HG03175 (cell line): ENCODE measurements at regions not wholly inside any gene's neighbourhood (a gene's known extent, or its start where the extent isn't known, plus 50 kb on each side); places are given as distances from the start of the nearest gene placed in this dataset.

Source experiments
- ATAC-seq: cut with Tn5 transposase; IDR thresholded peaks from one replicate; pipeline ENCODE4 v1.9.1; 2021; ENCODE audit warnings: mild to moderate bottlenecking, moderate library complexity; ENCODE audit not compliant: unreplicated experiment

GRCh38 chr3:29099296-29099695 lies 181.6 kb upstream of the RBMS3 start:
- no peak for ATAC-seq

DNA sequence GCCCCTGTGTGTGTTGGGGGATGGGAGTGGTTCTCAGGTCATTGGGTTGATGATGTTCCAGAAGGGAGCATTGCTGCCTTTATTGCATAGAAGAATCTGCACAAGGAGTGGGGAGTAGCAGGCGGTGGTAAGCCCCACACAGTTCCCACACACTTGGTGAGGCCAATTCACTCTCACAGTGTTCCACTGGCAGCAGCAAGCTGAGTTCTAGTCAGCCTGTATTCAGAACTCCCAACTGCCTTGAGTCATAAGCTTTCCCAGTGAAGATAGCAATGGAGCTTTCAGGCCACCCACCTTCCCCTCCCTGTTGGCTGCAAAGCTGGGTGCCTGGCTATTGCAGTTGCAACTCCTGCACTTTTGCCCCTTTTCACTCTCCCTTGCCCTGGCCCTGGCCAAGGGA lies 181.1 kb upstream of the RBMS3 start:
- no peak for ATAC-seq

- no peak for ATAC-seq
Measured at GRCh38 chr3:29100292-29100691, 180.6 kb upstream of the RBMS3 start.

GRCh38 chr3:29128001-29128400 lies 152.9 kb upstream of the RBMS3 start:
- ATAC-seq, result no peak

- no peak for ATAC-seq
Measured at GRCh38 chr3:29137601-29138000, 143.3 kb upstream of the RBMS3 start.

- no peak for ATAC-seq
Measured at GRCh38 chr3:29138171-29138570, 142.7 kb upstream of the RBMS3 start.

- no peak for ATAC-seq
Measured at GRCh38 chr3:29140666-29141065, 140.2 kb upstream of the RBMS3 start.

- no peak for ATAC-seq
Measured at GRCh38 chr3:29141197-29141917, 139.5 kb upstream of the RBMS3 start.

- no peak for ATAC-seq
Measured at GRCh38 chr3:29141918-29142275, 139.0 kb upstream of the RBMS3 start.

- no peak for ATAC-seq
Measured at GRCh38 chr3:29143151-29143550, 137.7 kb upstream of the RBMS3 start.

DNA sequence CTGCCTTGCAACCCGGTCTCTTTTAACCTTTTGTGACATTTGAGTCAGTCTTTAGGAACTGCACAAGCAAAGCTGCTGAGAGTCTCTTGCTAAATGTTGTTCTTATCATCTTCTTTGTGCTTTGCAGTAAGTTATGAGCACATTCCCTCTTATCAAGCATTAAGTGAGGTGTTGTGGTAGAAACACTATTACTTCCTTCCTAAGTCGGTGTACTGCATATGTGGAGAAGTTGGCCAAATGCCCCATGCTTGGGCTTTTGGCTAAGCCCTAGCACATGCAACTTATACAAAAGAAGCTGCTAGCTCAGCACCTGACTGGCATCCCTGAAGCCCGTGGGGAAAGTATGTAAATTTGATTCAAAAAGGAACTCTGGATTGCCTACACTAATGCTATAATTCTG lies 136.5 kb upstream of the RBMS3 start:
- no peak for ATAC-seq

DNA sequence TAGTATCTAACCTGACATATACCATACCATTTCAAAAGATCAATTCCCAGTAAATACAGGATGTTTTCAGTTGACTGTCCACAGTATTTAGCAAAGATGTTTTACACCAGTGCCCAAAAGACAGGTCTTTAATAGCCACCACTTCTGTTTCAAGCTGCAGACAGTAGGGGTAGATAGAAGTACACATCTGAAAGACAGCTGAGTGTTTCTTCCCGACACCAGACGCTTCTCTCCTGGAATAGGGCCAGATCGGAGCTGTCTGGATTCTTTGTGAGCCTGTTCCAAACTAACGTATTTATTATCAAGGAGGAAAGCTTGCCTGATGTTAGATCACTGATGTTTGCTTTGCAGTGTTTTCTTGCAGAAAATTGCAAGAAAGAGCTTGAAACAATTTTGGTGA lies 136.1 kb upstream of the RBMS3 start:
- ATAC-seq, result no peak

- no peak for ATAC-seq
Measured at GRCh38 chr3:29145360-29145759, 135.5 kb upstream of the RBMS3 start.

DNA sequence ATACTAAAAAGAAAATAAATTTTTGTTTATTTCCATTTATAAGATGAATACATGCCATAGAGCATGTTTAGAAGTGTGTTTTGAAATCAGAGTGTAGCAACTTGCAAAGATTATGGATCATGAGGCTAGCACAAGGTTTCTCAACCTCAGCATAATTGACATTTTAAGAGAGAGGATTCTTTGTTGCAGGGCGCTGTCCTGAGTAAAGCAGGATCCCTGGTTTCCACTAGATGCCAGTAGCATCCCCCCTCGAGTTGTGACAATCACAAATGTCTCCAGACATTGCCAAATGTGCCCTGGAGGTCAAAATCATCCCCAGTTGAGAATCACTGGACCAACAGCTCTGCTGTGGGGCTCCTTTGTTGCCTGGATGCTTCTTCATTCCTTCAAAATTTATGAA lies 128.5 kb upstream of the RBMS3 start:
- no peak for ATAC-seq

DNA sequence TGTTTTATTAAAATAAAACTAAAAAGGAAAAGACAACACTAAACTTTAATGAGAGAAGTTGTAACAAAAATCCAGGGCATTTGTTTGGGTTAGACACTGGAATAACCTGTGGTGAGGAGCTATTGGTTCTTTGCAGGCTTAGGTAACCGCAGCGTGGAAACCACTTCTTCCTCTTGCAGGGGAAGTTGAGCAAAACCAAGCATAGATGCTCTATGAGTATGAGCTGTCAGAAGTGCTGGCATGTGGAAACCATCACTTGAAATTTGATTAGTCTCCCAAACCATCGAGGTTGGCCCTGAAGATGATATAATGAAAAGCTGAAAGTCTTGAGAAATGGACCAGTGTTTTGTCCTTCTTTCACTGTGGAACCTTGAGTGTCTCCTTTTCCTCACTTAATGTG lies 127.1 kb upstream of the RBMS3 start:
- ATAC-seq, result peak; percentile 73

- no peak for ATAC-seq
Measured at GRCh38 chr3:29156086-29156715, 124.7 kb upstream of the RBMS3 start.

DNA sequence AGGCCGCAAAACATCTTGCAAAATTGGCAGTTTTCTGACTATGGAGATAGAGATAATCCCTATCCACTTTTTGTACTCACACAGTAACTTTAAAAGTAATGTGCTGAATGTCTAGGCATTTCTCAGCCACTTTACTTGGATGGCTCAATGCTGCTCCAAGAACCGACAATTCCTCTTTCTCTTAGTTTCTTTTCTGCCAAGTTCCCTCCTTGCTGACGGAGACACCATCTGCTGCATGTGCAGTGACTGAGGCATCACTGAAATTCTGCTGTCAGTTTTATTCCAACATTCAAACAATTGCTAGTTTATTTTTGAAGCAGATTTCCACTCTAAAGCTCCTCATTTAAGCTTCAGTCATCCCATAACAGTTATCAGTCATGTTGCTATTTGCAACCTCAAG lies 116.0 kb upstream of the RBMS3 start:
- ATAC-seq, result no peak

DNA sequence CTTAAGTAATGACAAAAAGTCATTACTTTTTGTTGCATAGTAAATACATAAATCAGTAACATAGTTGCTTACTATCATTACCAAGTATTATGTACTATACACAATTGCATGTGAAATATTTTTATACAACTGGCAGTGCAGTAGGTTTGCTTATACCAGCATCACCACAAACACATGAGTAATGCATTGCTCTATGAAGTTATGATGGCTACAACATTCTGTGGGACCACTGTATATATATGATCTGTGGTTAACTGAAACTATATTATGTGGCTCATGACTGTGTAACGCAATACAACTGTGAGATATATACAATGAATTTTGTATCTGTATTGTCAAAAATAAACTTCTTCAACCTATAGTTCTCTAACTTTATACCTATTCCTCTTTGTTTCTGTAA lies 113.7 kb upstream of the RBMS3 start:
- no peak for ATAC-seq

GRCh38 chr3:29168081-29168480 lies 112.8 kb upstream of the RBMS3 start:
- no peak for ATAC-seq

DNA sequence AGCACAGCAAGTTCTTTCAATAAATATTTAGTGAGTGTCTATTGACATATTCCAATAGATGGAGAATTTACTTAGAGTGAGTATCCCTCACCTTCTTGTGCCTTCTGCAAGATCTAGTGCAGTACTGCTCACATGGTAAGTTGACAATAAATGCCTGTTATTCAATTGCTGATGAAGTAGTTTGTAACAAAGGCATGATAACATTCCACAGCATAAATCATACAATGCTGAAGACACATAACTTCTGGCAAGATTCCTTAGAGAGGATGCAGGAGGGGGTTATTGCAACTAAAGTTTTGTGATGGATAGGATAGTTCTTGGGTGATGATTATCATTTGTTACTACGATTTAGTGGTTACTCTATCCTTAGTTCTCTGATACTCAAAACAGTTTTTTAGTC lies 112.2 kb upstream of the RBMS3 start:
- no peak for ATAC-seq

GRCh38 chr3:29169451-29169850 lies 111.4 kb upstream of the RBMS3 start:
- ATAC-seq, result no peak

DNA sequence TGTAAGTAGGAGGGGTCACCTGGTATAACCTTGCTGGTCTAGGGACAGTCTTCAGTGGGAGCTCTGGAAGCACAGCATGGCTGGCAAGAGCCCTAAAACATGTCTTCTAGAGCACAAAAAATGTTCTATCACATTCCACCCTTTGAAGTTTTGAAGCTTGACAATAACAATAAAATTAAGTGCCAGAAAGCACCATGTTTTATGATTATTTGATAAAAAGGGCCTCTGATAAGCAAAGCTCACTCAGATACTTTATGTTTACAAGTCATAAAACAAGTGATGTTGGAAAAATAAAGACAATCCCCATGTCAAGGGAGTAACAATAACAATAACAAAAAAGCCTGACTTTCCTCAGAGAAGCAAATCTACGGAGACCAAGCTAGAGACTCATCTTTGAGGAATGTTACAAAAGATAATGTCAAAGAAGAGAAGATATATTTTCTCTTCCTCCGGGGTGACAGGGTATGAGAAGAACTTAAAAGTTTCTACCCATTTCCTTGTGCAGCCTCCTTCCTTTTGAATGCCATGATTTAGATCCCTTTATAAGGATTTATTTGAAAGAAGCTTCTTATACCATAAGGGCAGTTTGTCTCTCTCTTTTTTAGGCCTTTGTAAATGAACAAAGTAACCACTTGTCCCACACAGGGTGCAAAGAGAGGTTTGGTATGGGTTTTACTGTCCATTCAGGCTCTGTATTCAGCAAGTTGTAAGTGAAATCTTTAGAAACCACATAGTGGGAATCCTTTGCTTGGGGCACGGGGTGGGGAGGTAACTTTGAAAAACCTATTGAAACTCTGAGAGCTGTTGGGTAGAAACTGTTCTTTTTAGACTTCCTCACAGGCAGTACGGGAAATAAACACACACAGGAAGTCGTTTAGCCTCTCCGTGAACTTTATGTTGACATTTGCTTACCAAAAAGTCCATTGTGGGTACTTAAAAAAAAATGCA lies 109.6 kb upstream of the RBMS3 start:
- peak; percentile 65 for ATAC-seq
